Suprapubic skin (tissue), 4 donors: ENCODE measurements at regions not wholly inside any gene's neighbourhood (a gene's known extent, or its start where the extent isn't known, plus 50 kb on each side); places are given as distances from the start of the nearest gene placed in this dataset.
"Not testable (repeated sequence)": the region's sequence is repeated elsewhere in the genome, so short reads cannot be mapped to it uniquely, and the experiment has no call there.

ENCODE experiments used
- DNase-seq, 2 donors: peaks; one replicate each; pipeline ENCODE4 v3.0.0-alpha.2; 2019; ENCODE audit warnings: low spot score in 2 of 2
- H3K27ac ChIP-seq: fragments of 200-600 bp; sonication (generic); one replicate; pipeline ENCODE4 v1.5.1; 2019
- H3K27me3 ChIP-seq: fragments of 200-600 bp; sonication (generic); one replicate; pipeline ENCODE4 v1.5.1; 2019
- H3K36me3 ChIP-seq: fragments of 200-600 bp; sonication (generic); one replicate; pipeline ENCODE4 v1.5.1; 2019
- H3K4me1 ChIP-seq: fragments of 200-600 bp; sonication (generic); one replicate; pipeline ENCODE4 v1.5.1; 2019
- H3K4me3 ChIP-seq: fragments of 200-600 bp; sonication (generic); one replicate; pipeline ENCODE4 v1.5.1; 2019; ENCODE audit warnings: mild to moderate bottlenecking
- H3K9me3 ChIP-seq: fragments of 200-600 bp; sonication (generic); one replicate; pipeline ENCODE4 v1.5.1; 2019
- EP300 ChIP-seq: sonication (generic); formaldehyde crosslinking; IDR thresholded peaks from one replicate; pipeline ENCODE4 v1.6.1; 2017; ENCODE audit warnings: antibody characterized with exemption
- POLR2A ChIP-seq, 2 donors: fragments of 450-650 bp; IDR thresholded peaks; one replicate each; pipeline ENCODE4 v1.6.1; 2017; ENCODE audit warnings: antibody characterized with exemption in 2 of 2, mild to moderate bottlenecking in 2 of 2, moderate library complexity in 2 of 2
- POLR2AphosphoS5 ChIP-seq, 3 donors: sonication (generic); formaldehyde crosslinking; IDR thresholded peaks; one replicate each; pipeline ENCODE4 v1.6.1; 2017; ENCODE audit warnings: antibody characterized with exemption in 3 of 3
- WGBS: methylation state at CpG from one replicate; pipeline ENCODE4 v1.1.5; 2018; 5-methylcytosine and 5-hydroxymethylcytosine counted together
- TF ChIP-seq, protein P1 (sequence below), 2 donors: fragments of 200-600 bp in 1 of 2; fragments of 450-650 bp in 1 of 2; sonication (generic) in 1 of 2; IDR thresholded peaks; one replicate each; pipeline ENCODE4 v1.5.1; 2016 to 2019; ENCODE audit warnings: antibody characterized with exemption in 2 of 2, mild to moderate bottlenecking in 1 of 2, moderate library complexity in 1 of 2

DNA sequence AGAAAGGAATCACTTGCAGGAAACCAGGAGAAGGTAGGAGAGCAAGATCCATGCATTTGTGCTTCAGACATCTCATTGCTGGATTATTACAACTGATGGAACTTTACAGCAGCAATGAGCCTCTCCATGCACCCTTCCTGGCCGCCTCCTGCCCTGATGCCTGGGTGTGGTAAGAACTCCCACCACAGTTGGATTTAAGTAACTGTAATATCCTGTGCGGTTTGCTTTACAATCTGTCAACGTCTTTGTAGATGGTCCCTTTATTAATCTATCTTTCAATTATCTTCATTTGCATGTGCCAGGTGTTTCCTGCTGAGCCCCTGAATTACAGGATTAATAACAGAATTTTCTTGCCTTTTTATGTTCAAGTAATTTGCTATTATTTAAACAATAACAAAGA is 1300.5 kb upstream of the TMEM132C start:
- no peaks in the 10 kb centered on the region for H3K27me3 ChIP-seq
- no peaks in the 10 kb centered on the region for H3K4me1 ChIP-seq
- no peak for TF ChIP-seq POLR2A (IDR thresholded peaks at IDR 0.05)
- TF ChIP-seq EP300: no peak
- TF ChIP-seq, protein P1, sequence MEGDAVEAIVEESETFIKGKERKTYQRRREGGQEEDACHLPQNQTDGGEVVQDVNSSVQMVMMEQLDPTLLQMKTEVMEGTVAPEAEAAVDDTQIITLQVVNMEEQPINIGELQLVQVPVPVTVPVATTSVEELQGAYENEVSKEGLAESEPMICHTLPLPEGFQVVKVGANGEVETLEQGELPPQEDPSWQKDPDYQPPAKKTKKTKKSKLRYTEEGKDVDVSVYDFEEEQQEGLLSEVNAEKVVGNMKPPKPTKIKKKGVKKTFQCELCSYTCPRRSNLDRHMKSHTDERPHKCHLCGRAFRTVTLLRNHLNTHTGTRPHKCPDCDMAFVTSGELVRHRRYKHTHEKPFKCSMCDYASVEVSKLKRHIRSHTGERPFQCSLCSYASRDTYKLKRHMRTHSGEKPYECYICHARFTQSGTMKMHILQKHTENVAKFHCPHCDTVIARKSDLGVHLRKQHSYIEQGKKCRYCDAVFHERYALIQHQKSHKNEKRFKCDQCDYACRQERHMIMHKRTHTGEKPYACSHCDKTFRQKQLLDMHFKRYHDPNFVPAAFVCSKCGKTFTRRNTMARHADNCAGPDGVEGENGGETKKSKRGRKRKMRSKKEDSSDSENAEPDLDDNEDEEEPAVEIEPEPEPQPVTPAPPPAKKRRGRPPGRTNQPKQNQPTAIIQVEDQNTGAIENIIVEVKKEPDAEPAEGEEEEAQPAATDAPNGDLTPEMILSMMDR (IDR thresholded peaks at IDR 0.05): no peak
- TF ChIP-seq POLR2AphosphoS5 (IDR thresholded peaks at IDR 0.05): no peak
- DNase-seq: no peak
- 75% methylated on average over 3 of the region's 3 CpGs for WGBS
- H3K9me3 ChIP-seq: no peaks in the 10 kb centered on the region
- no peak overlapping the region for H3K27ac ChIP-seq
- H3K36me3 ChIP-seq: no peaks in the 10 kb centered on the region
- no peak overlapping the region for H3K4me3 ChIP-seq

DNA sequence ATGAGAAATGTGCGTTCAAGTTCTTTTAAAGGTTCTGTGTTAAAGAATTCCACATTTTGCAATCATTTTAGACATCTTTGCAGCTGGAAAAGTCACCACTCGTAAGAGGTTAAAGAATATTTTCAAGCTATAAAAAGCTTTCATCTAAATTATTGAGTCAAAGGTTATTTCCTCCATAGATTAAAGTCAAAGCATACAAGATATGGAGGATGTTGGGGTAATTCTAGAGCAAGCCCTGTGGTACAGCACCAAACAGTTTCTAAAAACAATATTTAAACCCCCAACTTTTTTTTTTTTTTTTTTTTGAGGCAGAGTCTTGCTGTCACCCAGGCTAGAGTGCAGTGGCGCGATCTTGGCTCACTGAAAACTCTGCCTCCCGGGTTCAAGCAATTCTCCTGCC is 1299.8 kb upstream of the TMEM132C start:
- TF ChIP-seq, protein P1 (IDR thresholded peaks at IDR 0.05): no peak
- TF ChIP-seq POLR2A (IDR thresholded peaks at IDR 0.05) (no peak), POLR2AphosphoS5 (IDR thresholded peaks at IDR 0.05) (no peak)
- Histone ChIP-seq H3K4me1 (no peaks in the 10 kb centered on the region), H3K36me3 (no peaks in the 10 kb centered on the region), H3K4me3 (no peak overlapping the region), H3K27me3 (no peaks in the 10 kb centered on the region), H3K27ac (no peak overlapping the region), H3K9me3 (no peaks in the 10 kb centered on the region)
- WGBS: 78% methylated on average over 5 of the region's 5 CpGs
- no peak for DNase-seq

DNA sequence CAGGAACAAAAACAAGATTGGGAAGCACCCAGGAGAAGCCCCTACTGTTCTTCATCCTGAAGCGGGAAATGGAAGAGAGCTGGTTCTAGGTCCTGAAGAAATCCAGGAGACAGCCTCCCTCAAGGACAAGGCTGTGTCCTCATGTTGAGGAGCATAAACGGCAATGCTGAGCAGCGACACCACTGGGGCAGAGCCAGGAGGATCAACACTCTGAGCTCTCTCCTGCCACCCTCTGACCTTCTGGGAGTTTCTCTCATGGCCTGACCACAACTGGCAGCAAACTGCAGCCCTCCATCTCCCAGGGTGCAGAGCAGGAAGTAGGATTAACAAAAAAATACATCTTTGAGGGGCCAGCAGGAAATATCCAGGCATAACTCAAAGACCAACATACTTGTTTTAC is 1292.2 kb upstream of the TMEM132C start:
- DNase-seq: no peak
- 76% methylated on average over 3 of the region's 3 CpGs for WGBS
- Histone ChIP-seq H3K4me1 (no peaks in the 10 kb centered on the region), H3K36me3 (no peaks in the 10 kb centered on the region), H3K27me3 (no peaks in the 10 kb centered on the region), H3K4me3 (no peak overlapping the region), H3K27ac (no peak overlapping the region), H3K9me3 (no peaks in the 10 kb centered on the region)
- TF ChIP-seq EP300 (no peak), POLR2AphosphoS5 (IDR thresholded peaks at IDR 0.05) (no peak), POLR2A (IDR thresholded peaks at IDR 0.05) (no peak)
- TF ChIP-seq, protein P1 (IDR thresholded peaks at IDR 0.05): no peak

DNA sequence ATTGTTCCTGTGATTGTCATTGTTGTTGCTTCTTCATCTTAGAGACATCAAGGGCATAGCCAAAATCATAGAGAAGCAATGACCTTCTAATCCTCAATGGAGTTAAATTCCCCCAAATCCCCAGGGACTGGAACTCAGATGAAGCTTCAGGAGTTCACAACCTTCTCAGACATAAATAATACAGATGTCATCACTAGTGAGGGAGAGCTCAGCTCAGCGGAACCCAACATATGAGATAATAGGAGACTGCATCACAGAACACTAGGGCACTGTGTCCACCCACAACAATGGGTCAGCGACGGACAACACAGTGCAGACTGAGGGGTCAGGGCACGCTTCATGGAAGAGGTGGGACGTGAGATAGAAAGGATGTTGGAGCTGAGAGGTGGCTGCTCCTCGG is 1290.4 kb upstream of the TMEM132C start:
- TF ChIP-seq POLR2A (IDR thresholded peaks at IDR 0.05): no peak
- no peak for TF ChIP-seq EP300
- no peak for TF ChIP-seq POLR2AphosphoS5 (IDR thresholded peaks at IDR 0.05)
- TF ChIP-seq, protein P1 (IDR thresholded peaks at IDR 0.05): no peak

DNA sequence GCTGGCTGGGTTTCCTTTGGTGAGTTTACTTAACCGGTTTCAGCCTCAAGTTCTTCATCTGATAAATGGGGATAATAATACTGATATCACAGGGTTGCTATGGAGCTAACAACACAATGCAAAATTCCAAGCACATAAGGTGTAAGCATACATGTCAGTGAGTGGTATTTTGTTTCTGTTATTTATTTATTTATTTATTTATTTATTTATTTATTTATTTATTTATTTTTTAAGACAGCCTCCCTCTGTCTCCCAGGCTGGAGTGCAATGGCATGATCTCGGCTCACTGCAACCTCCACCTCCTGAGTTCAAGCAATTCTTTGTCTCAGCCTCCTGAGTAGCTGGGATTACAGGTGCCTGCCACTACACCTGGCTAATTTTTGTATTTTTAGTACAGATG is 1287.4 kb upstream of the TMEM132C start:
- H3K27me3 ChIP-seq, H3K4me3 ChIP-seq, H3K27ac ChIP-seq, H3K4me1 ChIP-seq, H3K9me3 ChIP-seq, DNase-seq, H3K36me3 ChIP-seq: not testable (repeated sequence)
- WGBS: 90% methylated on average over 2 of the region's 2 CpGs

More for the DNA sequence above, 1290.4 kb upstream of the TMEM132C start:
- no peak overlapping the region for H3K4me3 ChIP-seq
- no peaks in the 10 kb centered on the region for H3K27me3 ChIP-seq
- H3K27ac ChIP-seq: no peak overlapping the region
- H3K9me3 ChIP-seq: no peaks in the 10 kb centered on the region
- WGBS: 67% methylated on average over 6 of the region's 6 CpGs
- no peaks in the 10 kb centered on the region for H3K4me1 ChIP-seq
- H3K36me3 ChIP-seq: no peaks in the 10 kb centered on the region
- DNase-seq: no peak

DNA sequence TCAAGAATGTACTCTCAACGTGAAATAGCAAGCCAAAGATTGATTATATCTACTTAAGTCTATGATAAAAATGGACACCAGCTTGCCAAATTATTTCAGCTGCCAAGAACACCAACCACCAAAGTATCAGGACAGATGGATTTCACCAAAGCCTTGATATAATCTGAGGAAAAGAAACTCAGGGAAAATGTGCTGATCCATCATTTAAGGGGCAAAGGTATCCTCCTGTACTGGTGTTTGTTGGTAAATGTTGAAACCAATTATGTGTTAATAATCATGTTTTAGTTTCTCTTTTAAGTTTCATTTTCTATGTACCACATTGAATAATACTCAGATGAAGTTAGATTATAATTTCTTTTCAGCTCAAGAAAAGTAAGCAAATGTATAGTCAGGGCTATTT is 1284.3 kb upstream of the TMEM132C start:
- no peak for DNase-seq
- Histone ChIP-seq H3K27ac (no peak overlapping the region), H3K4me1 (no peaks in the 10 kb centered on the region), H3K4me3 (no peak overlapping the region), H3K36me3 (no peaks in the 10 kb centered on the region), H3K9me3 (peaks cover 3% of the 10 kb centered on the region), H3K27me3 (no peaks in the 10 kb centered on the region)
- TF ChIP-seq POLR2A (IDR thresholded peaks at IDR 0.05) (no peak), EP300 (no peak), POLR2AphosphoS5 (IDR thresholded peaks at IDR 0.05) (no peak)
- TF ChIP-seq, protein P1 (IDR thresholded peaks at IDR 0.05): no peak
- WGBS: 36% methylated on average over 1 of the region's 1 CpG

DNA sequence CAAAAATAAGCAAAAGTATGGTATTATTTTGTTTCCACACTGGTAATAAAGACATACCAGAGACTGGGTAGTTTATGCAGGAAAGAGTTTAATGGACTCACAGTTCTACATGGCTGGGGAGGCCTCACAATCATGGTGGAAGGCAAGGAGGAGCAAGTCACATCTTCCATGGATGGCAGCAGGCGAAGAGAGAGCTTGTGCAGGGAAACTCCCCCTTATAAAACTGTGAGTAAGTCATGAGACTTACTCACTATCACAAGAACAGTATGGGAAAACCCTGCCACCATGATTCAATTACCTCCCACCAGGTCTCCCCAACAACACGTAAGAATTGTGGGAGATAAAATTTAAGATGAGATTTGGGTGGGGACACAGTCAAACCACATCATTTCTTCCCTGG is 1283.2 kb upstream of the TMEM132C start:
- 78% methylated on average over 2 of the region's 2 CpGs for WGBS
- DNase-seq, H3K9me3 ChIP-seq, H3K4me3 ChIP-seq, H3K4me1 ChIP-seq, H3K36me3 ChIP-seq, H3K27ac ChIP-seq, H3K27me3 ChIP-seq: not testable (repeated sequence)

DNA sequence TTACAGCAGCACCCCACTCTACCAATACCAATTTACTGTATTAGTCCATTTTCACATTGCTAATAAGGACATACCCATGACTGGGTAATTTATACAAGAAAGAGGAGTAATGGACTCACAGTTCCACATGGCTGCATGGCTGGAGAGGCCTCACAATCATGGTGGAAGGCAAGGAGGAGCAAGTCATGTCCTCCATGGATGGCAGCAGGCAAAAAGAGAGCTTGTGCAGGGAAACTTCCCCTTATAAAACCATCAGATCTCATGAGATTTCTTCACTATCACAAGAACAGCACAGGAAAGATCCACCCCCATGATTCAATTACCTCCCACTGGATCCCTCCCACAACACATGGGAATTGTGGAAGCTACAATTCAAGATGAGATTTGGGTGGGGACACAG is 1281.3 kb upstream of the TMEM132C start:
- H3K4me1 ChIP-seq, H3K27ac ChIP-seq, DNase-seq, H3K27me3 ChIP-seq, H3K36me3 ChIP-seq, H3K9me3 ChIP-seq, H3K4me3 ChIP-seq: not testable (repeated sequence)
